ENCODE measurements at regions not wholly inside any gene's neighbourhood (a gene's known extent, or its start where the extent isn't known, plus 50 kb on each side); places are given as distances from the start of the nearest gene placed in this dataset.

DNA sequence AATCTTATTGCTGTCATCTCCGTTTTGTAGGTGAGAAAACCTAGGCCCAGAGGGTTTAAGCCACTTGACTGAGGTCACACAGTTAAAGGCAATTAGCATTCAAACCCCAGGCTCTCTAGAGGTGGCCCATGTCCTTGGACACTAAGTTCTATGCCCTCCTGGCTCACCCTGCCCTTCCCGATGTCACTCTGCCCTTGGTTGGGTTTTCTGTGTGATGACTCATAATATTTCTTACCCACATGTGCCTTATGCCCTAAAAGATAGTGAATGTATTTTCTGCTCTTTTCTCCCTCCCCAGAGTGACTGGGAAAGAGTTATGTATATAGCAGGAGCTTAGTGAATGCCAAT lies 174.5 kb upstream of the PITX1 start:
- no peak for DNase-seq (ENCODE audit: extremely low spot score)
- ChIA-PET CTCF (interaction anchor here (0.7 to 1.5 kb wide), 4 partner anchors 9 to 63 kb away, joined by 3 to 7 read pairs (median 4); no protein-coding TSS in a partner anchor), POLR2A (no interaction called here)

DNA sequence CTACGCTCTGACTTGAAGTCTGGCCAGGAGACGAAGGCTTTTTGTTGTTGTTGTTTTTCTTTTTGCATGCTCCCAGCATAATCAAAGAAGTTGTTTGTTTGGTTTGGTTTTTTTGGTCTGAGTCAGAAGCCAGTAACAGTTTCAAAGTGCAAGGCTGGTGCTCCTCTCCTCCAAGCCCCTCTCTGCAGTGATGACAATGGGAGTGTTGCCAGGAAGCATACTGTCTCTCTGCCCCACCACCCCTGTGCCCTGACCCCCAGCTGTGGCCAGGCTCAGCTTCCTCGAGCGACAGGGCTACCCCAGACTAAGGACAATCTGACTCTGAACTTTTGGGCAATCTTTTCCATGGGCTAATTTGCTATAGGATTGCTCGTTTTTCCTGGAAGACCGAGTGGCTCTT lies 173.8 kb upstream of the PITX1 start:
- no peak for TF ChIP-seq HDGF (IDR thresholded peaks at IDR 0.05; ENCODE audit: borderline replicate concordance)
- CTCF ChIA-PET = interaction anchor here (1.5 kb wide), 1 partner anchor 9 kb away, joined by 7 read pairs; no protein-coding TSS in a partner anchor
- no peak for DNase-seq (ENCODE audit: extremely low spot score)
- POLR2A ChIA-PET = no interaction called here

More for the DNA sequence above, 174.5 kb upstream of the PITX1 start:
- TF ChIP-seq FOXK2 (IDR thresholded peaks at IDR 0.05) = no peak
- TF ChIP-seq FOXM1 (IDR thresholded peaks at IDR 0.05; ENCODE audit: borderline replicate concordance) = no peak
- TF ChIP-seq SUZ12 (IDR thresholded peaks at IDR 0.05) = no peak
- TF ChIP-seq, protein P1, sequence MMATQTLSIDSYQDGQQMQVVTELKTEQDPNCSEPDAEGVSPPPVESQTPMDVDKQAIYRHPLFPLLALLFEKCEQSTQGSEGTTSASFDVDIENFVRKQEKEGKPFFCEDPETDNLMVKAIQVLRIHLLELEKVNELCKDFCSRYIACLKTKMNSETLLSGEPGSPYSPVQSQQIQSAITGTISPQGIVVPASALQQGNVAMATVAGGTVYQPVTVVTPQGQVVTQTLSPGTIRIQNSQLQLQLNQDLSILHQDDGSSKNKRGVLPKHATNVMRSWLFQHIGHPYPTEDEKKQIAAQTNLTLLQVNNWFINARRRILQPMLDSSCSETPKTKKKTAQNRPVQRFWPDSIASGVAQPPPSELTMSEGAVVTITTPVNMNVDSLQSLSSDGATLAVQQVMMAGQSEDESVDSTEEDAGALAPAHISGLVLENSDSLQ (IDR thresholded peaks at IDR 0.05) = no peak
- TF ChIP-seq ZNF384 (IDR thresholded peaks at IDR 0.05) = no peak
- TF ChIP-seq ELF4 (IDR thresholded peaks at IDR 0.05) = no peak
- no peak for TF ChIP-seq TARDBP (IDR thresholded peaks at IDR 0.05)
- TF ChIP-seq FOXA1 (IDR thresholded peaks at IDR 0.05) = no peak

DNA sequence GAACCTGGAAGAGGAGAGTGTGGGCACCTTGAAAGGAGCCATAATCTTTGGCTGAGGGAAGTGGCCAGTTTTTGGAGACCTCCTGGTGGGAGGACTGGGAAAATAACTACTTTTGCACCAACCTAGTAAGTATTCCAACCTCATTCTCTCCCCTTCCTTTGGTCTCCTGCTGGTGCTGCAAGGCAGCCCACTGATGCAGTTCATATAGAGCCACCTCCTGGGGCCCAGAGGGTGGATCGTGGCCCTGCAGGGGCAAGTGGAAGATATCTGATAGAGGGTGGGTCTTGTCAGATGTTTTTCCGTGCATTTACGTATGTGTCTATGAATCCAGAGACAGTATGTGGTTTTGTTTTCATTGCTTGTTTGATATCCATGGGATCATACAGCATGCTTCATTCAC lies 172.8 kb upstream of the PITX1 start:
- CTCF ChIA-PET = interaction anchor here (0.6 kb wide), 1 partner anchor 194 kb away, joined by 3 read pairs; no protein-coding TSS in a partner anchor
- POLR2A ChIA-PET = no interaction called here

DNA sequence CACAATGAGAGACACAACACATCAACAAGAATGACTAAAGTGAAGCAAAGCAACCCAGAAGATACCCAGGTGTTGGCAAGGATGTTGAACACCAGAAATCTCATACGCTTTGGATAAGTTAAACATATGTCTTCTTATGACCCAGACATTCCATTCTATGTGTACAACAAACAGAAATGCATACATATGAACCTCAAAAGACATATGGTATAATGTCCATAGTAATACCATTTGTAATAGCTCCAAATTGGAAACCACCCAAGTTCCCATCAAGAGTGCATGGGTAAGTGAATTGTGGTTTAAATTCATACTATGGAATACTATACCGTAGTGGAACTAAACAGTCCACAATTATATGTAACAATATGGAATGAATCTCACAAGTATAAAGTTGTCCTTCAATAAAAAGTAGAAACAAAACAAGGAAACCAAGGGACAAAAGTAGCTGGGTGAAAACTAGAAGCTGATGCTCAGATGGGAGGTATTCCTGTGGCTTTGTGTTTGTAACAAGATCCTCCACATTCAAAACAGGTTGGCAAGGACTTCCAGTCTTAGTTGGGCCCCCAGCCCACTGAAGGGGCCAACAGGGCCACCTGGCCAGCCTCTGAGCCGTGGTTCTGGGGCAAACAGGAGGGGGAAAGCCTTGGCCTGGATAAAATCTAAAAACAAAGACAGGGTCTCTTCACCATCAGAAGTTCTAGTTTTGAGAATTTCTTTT lies 171.8 kb upstream of the PITX1 start:
- no peak for DNase-seq (ENCODE audit: extremely low spot score)
- ChIA-PET CTCF (interaction anchor here (0.8 to 1.3 kb wide), 3 partner anchors 9 to 12 kb away, joined by 3 to 5 read pairs (median 4); no protein-coding TSS in a partner anchor), POLR2A (no interaction called here)

More for the DNA sequence above, 172.8 kb upstream of the PITX1 start:
- DNase-seq (ENCODE audit: extremely low spot score) = no peak
- TF ChIP-seq FOXM1 (IDR thresholded peaks at IDR 0.05; ENCODE audit: borderline replicate concordance) (no peak), ZNF384 (IDR thresholded peaks at IDR 0.05) (no peak), SUZ12 (IDR thresholded peaks at IDR 0.05) (no peak), L3MBTL2 (conservative IDR thresholded peaks at IDR 0.05) (no peak), TARDBP (IDR thresholded peaks at IDR 0.05) (no peak)

DNA sequence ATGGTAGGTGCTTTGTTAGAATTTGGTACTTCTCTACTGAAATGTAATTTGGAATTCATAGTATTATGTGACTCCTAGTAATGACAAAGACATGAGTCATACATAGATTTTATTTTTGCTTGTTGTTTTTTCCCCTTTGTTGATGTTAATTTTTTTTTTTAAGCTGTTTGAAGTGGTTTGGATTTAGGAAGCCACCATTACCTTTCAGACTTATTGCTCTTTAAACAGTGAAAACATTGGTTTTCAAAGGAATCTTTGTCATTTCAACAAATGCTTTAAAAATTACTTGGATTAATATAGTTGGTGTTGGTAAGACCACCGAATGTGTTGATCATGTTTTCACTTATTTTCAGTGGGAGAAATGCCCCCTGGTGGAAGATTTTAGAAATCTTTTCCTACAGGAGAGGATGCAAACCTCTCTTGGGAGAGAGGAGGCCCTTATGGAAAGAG lies 170.1 kb upstream of the PITX1 start:
- TF ChIP-seq BHLHE40 (IDR thresholded peaks at IDR 0.05; ENCODE audit: borderline replicate concordance) (no peak), NFRKB (IDR thresholded peaks at IDR 0.05) (no peak), ELF4 (IDR thresholded peaks at IDR 0.05) (no peak), LEF1 (IDR thresholded peaks at IDR 0.05; ENCODE audit: borderline replicate concordance) (no peak), TARDBP (IDR thresholded peaks at IDR 0.05) (no peak), HDGF (IDR thresholded peaks at IDR 0.05; ENCODE audit: borderline replicate concordance) (no peak), L3MBTL2 (conservative IDR thresholded peaks at IDR 0.05) (no peak), ARNT (IDR thresholded peaks at IDR 0.05) (no peak), CTBP1 (IDR thresholded peaks at IDR 0.05; ENCODE audit: borderline replicate concordance) (no peak), FOXM1 (IDR thresholded peaks at IDR 0.05; ENCODE audit: borderline replicate concordance) (no peak), FOXK2 (IDR thresholded peaks at IDR 0.05) (no peak), SUZ12 (IDR thresholded peaks at IDR 0.05) (no peak), FOXA1 (IDR thresholded peaks at IDR 0.05) (no peak)
- DNase-seq (ENCODE audit: extremely low spot score) = no peak
- CTCF ChIA-PET = interaction anchor here (0.8 kb wide), 1 partner anchor 9 kb away, joined by 4 read pairs; no protein-coding TSS in a partner anchor
- POLR2A ChIA-PET = no interaction called here

More for the DNA sequence above, 171.8 kb upstream of the PITX1 start:
- no peak for TF ChIP-seq FOXK2 (IDR thresholded peaks at IDR 0.05)
- no peak for TF ChIP-seq LEF1 (IDR thresholded peaks at IDR 0.05; ENCODE audit: borderline replicate concordance)
- TF ChIP-seq SUZ12 (IDR thresholded peaks at IDR 0.05) = no peak
- no peak for TF ChIP-seq FOXA1 (IDR thresholded peaks at IDR 0.05)
- TF ChIP-seq CTBP1 (IDR thresholded peaks at IDR 0.05; ENCODE audit: borderline replicate concordance) = no peak
- no peak for TF ChIP-seq SP1 (IDR thresholded peaks at IDR 0.05)
- TF ChIP-seq NFRKB (IDR thresholded peaks at IDR 0.05) = no peak
- no peak for TF ChIP-seq TARDBP (IDR thresholded peaks at IDR 0.05)
- no peak for TF ChIP-seq ZNF384 (IDR thresholded peaks at IDR 0.05)
- TF ChIP-seq, protein P1 (IDR thresholded peaks at IDR 0.05) = no peak
- no peak for TF ChIP-seq L3MBTL2 (conservative IDR thresholded peaks at IDR 0.05)
- TF ChIP-seq ELF4 (IDR thresholded peaks at IDR 0.05) = no peak
- no peak for TF ChIP-seq ARNT (IDR thresholded peaks at IDR 0.05)
- no peak for TF ChIP-seq FOXM1 (IDR thresholded peaks at IDR 0.05; ENCODE audit: borderline replicate concordance)
- TF ChIP-seq BHLHE40 (IDR thresholded peaks at IDR 0.05; ENCODE audit: borderline replicate concordance) = no peak
- TF ChIP-seq HDGF (IDR thresholded peaks at IDR 0.05; ENCODE audit: borderline replicate concordance) = no peak

DNA sequence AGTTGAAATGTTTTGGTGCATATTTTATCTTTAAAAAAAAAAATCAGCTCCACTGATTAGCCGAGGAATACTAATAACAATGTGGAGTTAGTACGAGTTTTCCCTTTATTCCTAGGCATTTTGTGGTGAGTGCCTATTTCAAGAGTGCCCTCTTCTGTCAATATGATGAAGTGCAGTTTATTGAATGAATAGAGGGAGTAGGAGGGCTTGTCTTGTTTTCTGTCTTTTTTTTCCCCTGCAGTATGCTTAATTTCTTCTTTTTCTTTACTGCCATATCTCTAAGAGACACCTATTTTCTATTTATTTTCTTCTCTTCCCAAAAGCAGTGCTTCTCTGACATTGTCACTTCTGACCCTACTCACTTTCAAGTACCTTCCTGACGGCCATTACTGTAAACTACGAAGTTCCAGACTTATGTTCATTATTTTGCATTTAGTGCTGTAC lies 169.6 kb upstream of the PITX1 start:
- TF ChIP-seq HDGF (IDR thresholded peaks at IDR 0.05; ENCODE audit: borderline replicate concordance) (no peak), BHLHE40 (IDR thresholded peaks at IDR 0.05; ENCODE audit: borderline replicate concordance) (no peak), SUZ12 (IDR thresholded peaks at IDR 0.05) (no peak), FOXK2 (IDR thresholded peaks at IDR 0.05) (no peak)
- TF ChIP-seq, protein P1 (IDR thresholded peaks at IDR 0.05) = no peak
- ChIA-PET CTCF (interaction anchor here (0.8 kb wide), 1 partner anchor 9 kb away, joined by 4 read pairs; no protein-coding TSS in a partner anchor), POLR2A (no interaction called here)
- DNase-seq (ENCODE audit: extremely low spot score) = no peak

Data from HEK293T (cell line).